Gastrocnemius medialis (tissue), 4 donors: ENCODE measurements at regions not wholly inside any gene's neighbourhood (a gene's known extent, or its start where the extent isn't known, plus 50 kb on each side); places are given as distances from the start of the nearest gene placed in this dataset.

Experiments
- POLR2A ChIP-seq, 2 donors: fragments of 450-650 bp; IDR thresholded peaks; one replicate each; pipeline ENCODE4 v1.6.1; 2017; ENCODE audit warnings: antibody characterized with exemption in 2 of 2, mild to moderate bottlenecking in 2 of 2, moderate library complexity in 2 of 2
- TF ChIP-seq, protein P1 (sequence below), 5 experiments: fragments of 450-650 bp in 3 of 5; fragments of 200-600 bp in 2 of 5; sonication (generic) in 2 of 5; IDR thresholded peaks in 4 of 5; conservative IDR thresholded peaks in 1 of 5; 1 replicate in 4 of 5; 2 replicates in 1 of 5; pipeline ENCODE4 v1.5.1; 2016 to 2019; ENCODE audit warnings: antibody characterized with exemption in 5 of 5, mild to moderate bottlenecking in 3 of 5, moderate library complexity in 3 of 5

DNA sequence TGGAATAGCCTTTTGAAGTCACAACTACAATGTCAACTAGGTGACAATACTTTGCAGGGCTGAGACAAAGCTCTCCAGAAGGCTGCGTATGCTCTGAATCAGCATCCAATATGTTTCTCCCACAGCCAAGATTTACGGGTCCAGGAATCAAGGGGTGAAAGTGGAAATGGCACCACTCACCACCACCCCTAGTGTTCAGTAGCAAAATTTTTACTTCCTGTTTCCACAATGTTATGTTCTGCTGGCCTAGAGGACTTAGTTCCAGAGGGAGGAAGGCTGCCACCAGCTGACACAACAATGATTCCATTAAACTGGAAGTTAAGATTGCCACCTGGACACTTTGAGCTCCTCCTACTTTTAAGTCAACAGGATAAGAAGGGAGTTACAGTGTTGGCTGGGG lies 68.5 kb upstream of the MPEG1 start:
- TF ChIP-seq, protein P1, sequence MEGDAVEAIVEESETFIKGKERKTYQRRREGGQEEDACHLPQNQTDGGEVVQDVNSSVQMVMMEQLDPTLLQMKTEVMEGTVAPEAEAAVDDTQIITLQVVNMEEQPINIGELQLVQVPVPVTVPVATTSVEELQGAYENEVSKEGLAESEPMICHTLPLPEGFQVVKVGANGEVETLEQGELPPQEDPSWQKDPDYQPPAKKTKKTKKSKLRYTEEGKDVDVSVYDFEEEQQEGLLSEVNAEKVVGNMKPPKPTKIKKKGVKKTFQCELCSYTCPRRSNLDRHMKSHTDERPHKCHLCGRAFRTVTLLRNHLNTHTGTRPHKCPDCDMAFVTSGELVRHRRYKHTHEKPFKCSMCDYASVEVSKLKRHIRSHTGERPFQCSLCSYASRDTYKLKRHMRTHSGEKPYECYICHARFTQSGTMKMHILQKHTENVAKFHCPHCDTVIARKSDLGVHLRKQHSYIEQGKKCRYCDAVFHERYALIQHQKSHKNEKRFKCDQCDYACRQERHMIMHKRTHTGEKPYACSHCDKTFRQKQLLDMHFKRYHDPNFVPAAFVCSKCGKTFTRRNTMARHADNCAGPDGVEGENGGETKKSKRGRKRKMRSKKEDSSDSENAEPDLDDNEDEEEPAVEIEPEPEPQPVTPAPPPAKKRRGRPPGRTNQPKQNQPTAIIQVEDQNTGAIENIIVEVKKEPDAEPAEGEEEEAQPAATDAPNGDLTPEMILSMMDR (IDR thresholded peaks at IDR 0.05 in 4 of 5, conservative IDR thresholded peaks at IDR 0.05 in 1 of 5): no peak
- TF ChIP-seq POLR2A (IDR thresholded peaks at IDR 0.05): no peak
